Heart left ventricle (tissue), 13 donors: ENCODE measurements at regions not wholly inside any gene's neighbourhood (a gene's known extent, or its start where the extent isn't known, plus 50 kb on each side); places are given as distances from the start of the nearest gene placed in this dataset.

ENCODE experiments used
- POLR2A ChIP-seq, 2 donors: fragments of 450-650 bp; IDR thresholded peaks; one replicate each; pipeline ENCODE4 v1.6.1; 2017; ENCODE audit warnings: antibody characterized with exemption in 2 of 2, mild to moderate bottlenecking in 2 of 2, moderate library complexity in 2 of 2
- TF ChIP-seq, protein P1 (sequence below), 12 donors: fragments of 200-600 bp; sonication (generic) in 4 of 12; IDR thresholded peaks; one replicate each; pipeline versions ENCODE4 v1.5.0 to v1.8.0; 2018 to 2022; ENCODE audit warnings: antibody characterized with exemption in 12 of 12, mild to moderate bottlenecking in 5 of 12
- donor health status: ischemic (EF 13 %, LVEDD 7.1; RV severe dilation, severe dysfunction).
- donor health status: DM: no; HTN: yes; CAD: no.
- donor health status: DM: no; HTN: no; CAD: no.
- donor health status: ischemic (EF 25% LVEDD 6.9; RV normal size, moderate dysfunction).
- donor health status: ischemic (EF 25% LVEDD 5.7; RV mildly dilated, moderate dysfunction).
- donor health status: ischemic (EF 35%, LVEDD 5.7; RV mildly dilated, moderate dysfunction).
- donor health status: nonischemic (EF 11% LVEDD 7.7; RV severe dilation, severe dysfunction).
- donor health status: DM: yes; HTN: yes; CAD: no.
- donor health status: PGD.
- donor health status: ischemic (EF 29% LVEDD 5.4; RV normal size, mild dysfunction).
- donor health status: nonischemic (EF 23%, LVEDD 6.1; RV moderate dilation, normal function).

DNA sequence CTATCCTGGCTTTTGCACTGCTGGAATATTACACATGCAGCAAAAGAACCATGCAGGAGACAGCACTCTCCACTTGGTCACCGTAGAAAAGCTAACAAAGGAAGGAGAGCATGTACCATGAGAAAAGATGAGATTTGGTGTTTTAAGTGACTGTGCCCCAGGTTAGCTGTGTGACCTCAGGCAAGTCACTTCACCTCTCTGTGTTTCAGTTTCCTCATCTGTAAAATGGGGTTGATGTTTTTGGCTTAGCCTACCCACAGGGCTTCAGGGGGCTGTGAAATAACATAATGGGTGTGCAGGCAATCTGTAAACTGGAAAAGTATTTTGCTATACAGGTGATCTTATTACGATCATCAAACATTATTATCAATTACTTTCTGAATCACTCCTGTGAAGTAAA is 69.3 kb upstream of the SLC6A11 start:
- TF ChIP-seq, protein P1, sequence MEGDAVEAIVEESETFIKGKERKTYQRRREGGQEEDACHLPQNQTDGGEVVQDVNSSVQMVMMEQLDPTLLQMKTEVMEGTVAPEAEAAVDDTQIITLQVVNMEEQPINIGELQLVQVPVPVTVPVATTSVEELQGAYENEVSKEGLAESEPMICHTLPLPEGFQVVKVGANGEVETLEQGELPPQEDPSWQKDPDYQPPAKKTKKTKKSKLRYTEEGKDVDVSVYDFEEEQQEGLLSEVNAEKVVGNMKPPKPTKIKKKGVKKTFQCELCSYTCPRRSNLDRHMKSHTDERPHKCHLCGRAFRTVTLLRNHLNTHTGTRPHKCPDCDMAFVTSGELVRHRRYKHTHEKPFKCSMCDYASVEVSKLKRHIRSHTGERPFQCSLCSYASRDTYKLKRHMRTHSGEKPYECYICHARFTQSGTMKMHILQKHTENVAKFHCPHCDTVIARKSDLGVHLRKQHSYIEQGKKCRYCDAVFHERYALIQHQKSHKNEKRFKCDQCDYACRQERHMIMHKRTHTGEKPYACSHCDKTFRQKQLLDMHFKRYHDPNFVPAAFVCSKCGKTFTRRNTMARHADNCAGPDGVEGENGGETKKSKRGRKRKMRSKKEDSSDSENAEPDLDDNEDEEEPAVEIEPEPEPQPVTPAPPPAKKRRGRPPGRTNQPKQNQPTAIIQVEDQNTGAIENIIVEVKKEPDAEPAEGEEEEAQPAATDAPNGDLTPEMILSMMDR (IDR thresholded peaks at IDR 0.05): no peak
- no peak for TF ChIP-seq POLR2A (IDR thresholded peaks at IDR 0.05)
